ENCODE measurements at regions not wholly inside any gene's neighbourhood (a gene's known extent, or its start where the extent isn't known, plus 50 kb on each side); places are given as distances from the start of the nearest gene placed in this dataset.

DNA sequence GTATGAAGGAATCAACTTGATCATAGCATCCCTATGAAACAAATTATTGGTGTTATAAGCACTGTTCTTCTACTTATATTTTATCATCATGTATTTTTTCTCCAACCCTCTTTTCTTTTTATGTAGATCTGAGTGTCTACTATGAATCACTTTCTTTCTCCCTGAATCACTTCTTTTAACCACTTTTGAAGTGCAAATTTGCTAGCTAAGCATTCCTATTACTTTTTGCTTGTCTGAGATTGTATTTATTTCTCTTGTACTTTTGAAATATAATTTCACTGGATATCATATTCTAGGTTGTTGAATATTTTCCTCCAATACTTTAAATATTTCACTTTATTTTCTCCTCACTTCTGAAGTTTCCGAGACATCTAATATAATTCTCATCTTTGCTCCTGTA, 1282.3 kb upstream of the FLRT2 start:
- no peaks in the 10 kb centered on the region for H3K9me2 ChIP-seq (replicated peaks; ENCODE audit: insufficient read depth)
- H2AFZ ChIP-seq: peak overlapping the region; percentile 11
- no peak overlapping the region for H3K27ac ChIP-seq
- no peaks in the 10 kb centered on the region for H3K27me3 ChIP-seq
- H4K20me1 ChIP-seq (ENCODE audit: insufficient read depth, poor library complexity, severe bottlenecking): no peaks in the 10 kb centered on the region
- 93% methylated on average over 1 of the region's 1 CpG for WGBS (ENCODE audit: low lambda C conversion rate, missing lambda C conversion rate)
- H3K9me3 ChIP-seq (ENCODE audit: low read depth): no peaks in the 10 kb centered on the region
- no peak overlapping the region for H3K4me2 ChIP-seq
- H3K79me2 ChIP-seq: no peaks in the 10 kb centered on the region
- no peak for DNase-seq (ENCODE audit: low spot score)
- no peaks in the 10 kb centered on the region for H3K36me3 ChIP-seq (replicated peaks; ENCODE audit: insufficient read depth, low read depth)
- TF ChIP-seq EZH2 (IDR thresholded peaks at IDR 0.05; ENCODE audit: borderline replicate concordance) (no peak), CTCF (IDR thresholded peaks at IDR 0.05; ENCODE audit: poor library complexity) (no peak), EZH2phosphoT487 (IDR thresholded peaks at IDR 0.05; ENCODE audit: low read depth, severe bottlenecking, unreplicated experiment) (no peak)
- no peak overlapping the region for H3K4me3 ChIP-seq
- no peaks in the 10 kb centered on the region for H3K4me1 ChIP-seq (ENCODE audit: insufficient read depth)

- no peaks in the 10 kb centered on the region for H3K27me3 ChIP-seq
- TF ChIP-seq EZH2phosphoT487 (IDR thresholded peaks at IDR 0.05; ENCODE audit: low read depth, severe bottlenecking, unreplicated experiment): no peak
- no peak for TF ChIP-seq CTCF (IDR thresholded peaks at IDR 0.05; ENCODE audit: poor library complexity)
- TF ChIP-seq EZH2 (IDR thresholded peaks at IDR 0.05; ENCODE audit: borderline replicate concordance): no peak
- H3K79me2 ChIP-seq: no peaks in the 10 kb centered on the region
- H3K4me1 ChIP-seq (ENCODE audit: insufficient read depth): peaks cover 3% of the 10 kb centered on the region
- no peaks in the 10 kb centered on the region for H4K20me1 ChIP-seq (ENCODE audit: insufficient read depth, poor library complexity, severe bottlenecking)
- WGBS (ENCODE audit: low lambda C conversion rate, missing lambda C conversion rate): 82% methylated on average over 1 of the region's 1 CpG
- DNase-seq (ENCODE audit: low spot score): no peak
- H2AFZ ChIP-seq: no peak overlapping the region
- H3K9me3 ChIP-seq (ENCODE audit: low read depth): no peaks in the 10 kb centered on the region
- H3K36me3 ChIP-seq (replicated peaks; ENCODE audit: insufficient read depth, low read depth): no peaks in the 10 kb centered on the region
- no peak overlapping the region for H3K4me3 ChIP-seq
- H3K27ac ChIP-seq: no peak overlapping the region
- H3K9me2 ChIP-seq (replicated peaks; ENCODE audit: insufficient read depth): no peaks in the 10 kb centered on the region
- no peak overlapping the region for H3K4me2 ChIP-seq
These were observed 1279.1 kb upstream of the FLRT2 start for GRCh38 chr14:84250893-84251292.

DNA sequence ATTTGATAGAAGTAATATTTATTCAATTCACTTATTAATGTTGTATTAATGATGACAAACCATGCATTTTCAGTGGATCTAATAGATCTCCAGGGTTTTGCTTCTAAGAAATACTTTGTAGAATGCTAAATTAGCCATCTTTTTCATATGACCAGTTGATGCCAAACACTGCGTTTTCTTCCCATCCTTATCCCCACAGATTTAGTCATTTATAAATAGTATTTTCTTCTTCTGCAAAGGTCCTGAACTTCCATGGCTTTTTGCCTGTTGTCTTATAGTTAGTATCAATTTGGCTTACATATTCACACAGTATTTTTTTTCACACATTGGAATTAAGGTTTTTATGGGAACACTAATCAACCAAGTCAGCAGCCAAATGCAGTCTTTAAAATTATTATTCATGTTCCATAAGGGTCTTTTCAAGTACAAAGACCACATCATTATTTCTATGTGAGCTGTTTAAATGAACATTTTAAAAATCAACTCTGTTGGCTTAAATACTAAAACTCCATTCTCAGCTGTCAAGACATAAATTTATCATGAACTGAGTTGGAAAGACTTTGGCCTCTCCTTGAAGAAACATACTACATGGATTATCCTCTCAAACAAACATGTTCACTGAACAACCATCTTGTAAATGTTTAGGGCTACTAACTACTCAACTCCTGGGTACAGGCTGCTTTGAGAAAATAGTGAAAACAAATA, 1278.4 kb upstream of the FLRT2 start:
- H3K9me3 ChIP-seq (ENCODE audit: low read depth): no peaks in the 10 kb centered on the region
- TF ChIP-seq EZH2 (IDR thresholded peaks at IDR 0.05; ENCODE audit: borderline replicate concordance) (no peak), CTCF (IDR thresholded peaks at IDR 0.05; ENCODE audit: poor library complexity) (no peak), EZH2phosphoT487 (IDR thresholded peaks at IDR 0.05; ENCODE audit: low read depth, severe bottlenecking, unreplicated experiment) (no peak)
- no peak for DNase-seq (ENCODE audit: low spot score)

More for the DNA sequence above, 1278.4 kb upstream of the FLRT2 start:
- no peak overlapping the region for H2AFZ ChIP-seq
- WGBS (ENCODE audit: low lambda C conversion rate, missing lambda C conversion rate): 84% methylated on average over 1 of the region's 1 CpG
- H3K4me2 ChIP-seq: no peak overlapping the region
- no peaks in the 10 kb centered on the region for H3K9me2 ChIP-seq (replicated peaks; ENCODE audit: insufficient read depth)
- H3K4me1 ChIP-seq (ENCODE audit: insufficient read depth): peaks cover 3% of the 10 kb centered on the region
- H4K20me1 ChIP-seq (ENCODE audit: insufficient read depth, poor library complexity, severe bottlenecking): no peaks in the 10 kb centered on the region
- H3K79me2 ChIP-seq: no peaks in the 10 kb centered on the region
- no peaks in the 10 kb centered on the region for H3K27me3 ChIP-seq
- no peaks in the 10 kb centered on the region for H3K36me3 ChIP-seq (replicated peaks; ENCODE audit: insufficient read depth, low read depth)
- H3K4me3 ChIP-seq: no peak overlapping the region
- no peak overlapping the region for H3K27ac ChIP-seq
